OCI-M1 (cell line): ENCODE measurements at regions not wholly inside any gene's neighbourhood (a gene's known extent, or its start where the extent isn't known, plus 50 kb on each side); places are given as distances from the start of the nearest gene placed in this dataset.
"Not testable (repeated sequence)": the region's sequence is repeated elsewhere in the genome, so short reads cannot be mapped to it uniquely, and the experiment has no call there.

Experiments
- DNase-seq: peaks from one replicate; lab custom pipeline; 2025; lab: John Stamatoyannopoulos, UW

GRCh38 chr2:126952216-126952615, 53.5 kb downstream of the TEX51 start:
- DNase-seq: no peak

- DNase-seq: no peak
Measured at GRCh38 chr2:126953483-126953882, 54.8 kb downstream of the TEX51 start.

- no peak for DNase-seq
Measured at GRCh38 chr2:126954831-126955230, 56.1 kb downstream of the TEX51 start.

GRCh38 chr2:126956773-126957172, 58.1 kb downstream of the TEX51 start:
- DNase-seq: not testable (repeated sequence)

- no peak for DNase-seq
Measured at GRCh38 chr2:126963390-126963789, 64.7 kb downstream of the TEX51 start.

- DNase-seq: no peak
Measured at GRCh38 chr2:126966601-126967000, 67.9 kb downstream of the TEX51 start.

GRCh38 chr2:126970583-126970982, 71.9 kb downstream of the TEX51 start:
- no peak for DNase-seq

- no peak for DNase-seq
Measured at GRCh38 chr2:126971162-126971480, 72.4 kb downstream of the TEX51 start.

GRCh38 chr2:126971481-126972278, 73.0 kb downstream of the TEX51 start:
- DNase-seq: peak; percentile 83

GRCh38 chr2:126972279-126972626, 73.6 kb downstream of the TEX51 start:
- DNase-seq: no peak

- DNase-seq: no peak
Measured at GRCh38 chr2:126973745-126974144, 75.1 kb downstream of the TEX51 start.

- no peak for DNase-seq
Measured at GRCh38 chr2:126975671-126976655, 77.3 kb downstream of the TEX51 start.

GRCh38 chr2:126976721-126977328, 78.1 kb downstream of the TEX51 start:
- DNase-seq: no peak

- no peak for DNase-seq
Measured at GRCh38 chr2:126978333-126978732, 79.6 kb downstream of the TEX51 start.

GRCh38 chr2:126979039-126980003, 80.6 kb downstream of the TEX51 start:
- no peak for DNase-seq

- no peak for DNase-seq
Measured at GRCh38 chr2:126981476-126981875, 82.8 kb downstream of the TEX51 start.

GRCh38 chr2:126982935-126983334, 84.2 kb downstream of the TEX51 start:
- DNase-seq: no peak

- no peak for DNase-seq
Measured at GRCh38 chr2:126986631-126987187, 88.0 kb downstream of the TEX51 start.

GRCh38 chr2:126988482-126988881, 89.8 kb downstream of the TEX51 start:
- no peak for DNase-seq

GRCh38 chr2:126989064-126989463, 90.4 kb downstream of the TEX51 start:
- not testable (repeated sequence) for DNase-seq

- DNase-seq: no peak
Measured at GRCh38 chr2:126990200-126990599, 91.5 kb downstream of the TEX51 start.
